Stimulated activated CD4-positive, alpha-beta T cell treated with anti-CD3 and anti-CD28 coated beads, Interleukin-12 subunit alpha, Interleukin-12 subunit beta, amount 100 ng/mL, for 48 hours (primary cell): ENCODE measurements at regions not wholly inside any gene's neighbourhood (a gene's known extent, or its start where the extent isn't known, plus 50 kb on each side); places are given as distances from the start of the nearest gene placed in this dataset.

ENCODE experiments used
- DNase-seq, 3 donors: peaks; one replicate each; pipeline ENCODE4 v3.0.0-alpha.2; 2020; ENCODE audit warnings: low read depth in 2 of 3, low spot score in 1 of 3

GRCh38 chr5:158559066-158559465, 540.6 kb downstream of the EBF1 start:
- no peak for DNase-seq

- DNase-seq: no peak
These were observed 545.8 kb downstream of the EBF1 start for GRCh38 chr5:158553962-158554336.

- DNase-seq: no peak
These were observed 546.3 kb downstream of the EBF1 start for GRCh38 chr5:158553195-158553961.

- no peak for DNase-seq
These were observed 547.5 kb downstream of the EBF1 start for GRCh38 chr5:158552241-158552640.

- no peak for DNase-seq
These were observed 550.4 kb downstream of the EBF1 start for GRCh38 chr5:158549311-158549710.

- no peak for DNase-seq
These were observed 553.0 kb downstream of the EBF1 start for GRCh38 chr5:158546748-158547147.

- DNase-seq: no peak
These were observed 553.7 kb downstream of the EBF1 start for GRCh38 chr5:158545949-158546530.

- DNase-seq: no peak
These were observed 555.1 kb downstream of the EBF1 start for GRCh38 chr5:158544388-158545339.

- no peak for DNase-seq
These were observed 556.0 kb downstream of the EBF1 start for GRCh38 chr5:158543539-158544387.

- no peak for DNase-seq
These were observed 558.0 kb downstream of the EBF1 start for GRCh38 chr5:158541536-158542297.

GRCh38 chr5:158538506-158539074, 561.1 kb downstream of the EBF1 start:
- DNase-seq: no peak

GRCh38 chr5:158537366-158537765, 562.4 kb downstream of the EBF1 start:
- DNase-seq: no peak

GRCh38 chr5:158534203-158534602, 565.5 kb downstream of the EBF1 start:
- DNase-seq: no peak

- no peak for DNase-seq
These were observed 567.0 kb downstream of the EBF1 start for GRCh38 chr5:158532739-158533138.

- no peak for DNase-seq
These were observed 567.9 kb downstream of the EBF1 start for GRCh38 chr5:158531860-158532259.

GRCh38 chr5:158530115-158530514, 569.6 kb downstream of the EBF1 start:
- DNase-seq: no peak

- DNase-seq: no peak
These were observed 570.3 kb downstream of the EBF1 start for GRCh38 chr5:158529454-158529853.

- DNase-seq: no peak
These were observed 574.1 kb downstream of the EBF1 start for GRCh38 chr5:158525663-158526062.

- DNase-seq: no peak
These were observed 575.6 kb downstream of the EBF1 start for GRCh38 chr5:158524070-158524469.

GRCh38 chr5:158522776-158523175, 576.9 kb downstream of the EBF1 start:
- no peak for DNase-seq
